B cell (primary cell): ENCODE measurements at regions not wholly inside any gene's neighbourhood (a gene's known extent, or its start where the extent isn't known, plus 50 kb on each side); places are given as distances from the start of the nearest gene placed in this dataset.

Experiments
- ATAC-seq: fragments of 200-7000 bp; cut with Tn5 transposase; one replicate; pipeline ENCODE4 v1.10.0; 2021; ENCODE audit warnings: low read depth, mild to moderate bottlenecking, moderate number of reproducible peaks, moderate library complexity
- CTCF ChIA-PET: fragments of 350-600 bp; sonication (Branson Sonifier 250); formaldehyde crosslinking; loops from one replicate; lab custom pipeline; 2021; ENCODE audit warnings: antibody characterized with exemption, inconsistent platforms; lab: Charles Lee
- POLR2A ChIA-PET: fragments of 350-600 bp; sonication (Branson Sonifier 250); formaldehyde crosslinking; loops from one replicate; lab custom pipeline; 2021; ENCODE audit warnings: antibody characterized with exemption; lab: Charles Lee
- DNase-seq: peaks from one replicate; pipeline ENCODE4 v3.0.0; 2013
- H2AFZ ChIP-seq: 2 replicates; pipeline ENCODE4 v1.6.1; 2012; ENCODE audit warnings: mild to moderate bottlenecking, low read depth, low read length; ENCODE audit not compliant: insufficient read depth, poor library complexity, severe bottlenecking
- H3K27ac ChIP-seq, 2 donors: 1 replicate in 1 of 2; 2 replicates in 1 of 2; pipeline ENCODE4 v1.5.1; 2012 to 2013; ENCODE audit warnings: low read length in 2 of 2, mild to moderate bottlenecking in 2 of 2, moderate library complexity in 1 of 2
- H3K27me3 ChIP-seq, 4 experiments: fragments of 200-600 bp in 1 of 4; sonication (generic) in 1 of 4; replicated peaks in 1 of 4; 1 replicate in 2 of 4; 2 replicates in 2 of 4; pipeline versions ENCODE4 v1.6.1 to v1.7.0; 2013 to 2016; ENCODE audit warnings: low read length in 3 of 4, mild to moderate bottlenecking in 2 of 4, mixed read lengths in 1 of 4, moderate library complexity in 1 of 4; ENCODE audit not compliant: insufficient read depth in 4 of 4, control insufficient read depth in 3 of 4; ENCODE audit errors: control extremely low read depth in 1 of 4
- H3K36me3 ChIP-seq, 2 experiments: replicated peaks in 1 of 2; 1 replicate in 1 of 2; 2 replicates in 1 of 2; pipeline versions ENCODE4 v1.6.1 to v1.7.1; 2013; ENCODE audit warnings: low read length in 1 of 2; ENCODE audit not compliant: insufficient read depth in 2 of 2, control insufficient read depth in 1 of 2; ENCODE audit errors: control extremely low read depth in 1 of 2, extremely low read depth in 1 of 2
- H3K4me1 ChIP-seq, 2 donors: fragments of 200-600 bp in 1 of 2; sonication (generic) in 1 of 2; 1 replicate in 1 of 2; 2 replicates in 1 of 2; pipeline versions ENCODE4 v1.5.1 to v1.6.1; 2013 to 2017; ENCODE audit warnings: low read length in 2 of 2; ENCODE audit not compliant: control insufficient read depth in 2 of 2, insufficient read depth in 2 of 2
- H3K4me2 ChIP-seq: replicated peaks from 2 replicates; pipeline ENCODE3; 2012; ENCODE audit warnings: mild to moderate bottlenecking, low read depth, low read length; ENCODE audit not compliant: poor library complexity, severe bottlenecking
- H3K4me3 ChIP-seq, 5 experiments: fragments of 200-600 bp in 1 of 5; sonication (generic) in 1 of 5; 1 replicate in 3 of 5; 2 replicates in 2 of 5; pipeline versions ENCODE4 v1.5.1 to v1.7.0; 2011 to 2016; ENCODE audit warnings: low read length in 4 of 5, mild to moderate bottlenecking in 4 of 5, low read depth in 2 of 5, control low read depth in 1 of 5, moderate library complexity in 1 of 5; ENCODE audit not compliant: insufficient read depth in 1 of 5; ENCODE audit errors: control extremely low read depth in 1 of 5, extremely low read depth in 1 of 5
- H3K79me2 ChIP-seq: fragments of 200-600 bp; sonication (generic); one replicate; pipeline ENCODE4 v1.6.0; 2016; ENCODE audit warnings: low read length; ENCODE audit not compliant: control insufficient read depth, insufficient read depth
- H3K9ac ChIP-seq: fragments of 200-600 bp; sonication (generic); 2 replicates; pipeline ENCODE4 v1.6.1; 2017; ENCODE audit warnings: mild to moderate bottlenecking, low read length, moderate library complexity
- H3K9me3 ChIP-seq, 3 donors: one replicate each; pipeline versions ENCODE4 v1.6.1 to v1.7.1; 2013; ENCODE audit warnings: low read length in 2 of 3; ENCODE audit not compliant: control insufficient read depth in 2 of 3, insufficient read depth in 1 of 3; ENCODE audit errors: control extremely low read depth in 1 of 3
- H4K20me1 ChIP-seq: 2 replicates; pipeline ENCODE4 v1.6.0; 2012; ENCODE audit warnings: mild to moderate bottlenecking, low read length; ENCODE audit not compliant: insufficient read depth, control insufficient read depth, poor library complexity, severe bottlenecking
- H3K27ac Mint-ChIP-seq: one replicate; pipeline ENCODE4 v1.8.0; 2021; ENCODE audit warnings: mixed read lengths
- H3K27me3 Mint-ChIP-seq: one replicate; pipeline ENCODE4 v1.8.0; 2021; ENCODE audit warnings: mixed read lengths
- H3K4me1 Mint-ChIP-seq: one replicate; pipeline ENCODE4 v1.8.0; 2021; ENCODE audit warnings: mixed read lengths
- H3K4me3 Mint-ChIP-seq: one replicate; pipeline ENCODE4 v1.8.0; 2021; ENCODE audit warnings: mixed read lengths
- H3K9me3 Mint-ChIP-seq: one replicate; pipeline ENCODE4 v1.8.0; 2022; ENCODE audit warnings: mixed read lengths; ENCODE audit not compliant: insufficient read depth
- CTCF ChIP-seq: fragments of 200-600 bp; IDR thresholded peaks from one replicate; pipeline ENCODE4 v1.8.0; 2022; ENCODE audit warnings: antibody characterized with exemption, mild to moderate bottlenecking
- EZH2 ChIP-seq: IDR thresholded peaks from 2 replicates; pipeline ENCODE4 v1.6.1; 2012; ENCODE audit warnings: borderline replicate concordance, low read depth, mild to moderate bottlenecking, moderate library complexity, low read length; ENCODE audit not compliant: insufficient read depth, poor library complexity, severe bottlenecking
- WGBS: methylation state at CpG from one replicate; pipeline ENCODE4 v1.1.5; 2013; ENCODE audit warnings: missing lambda C conversion rate; ENCODE audit not compliant: insufficient coverage; 5-methylcytosine and 5-hydroxymethylcytosine counted together
- intact Hi-C: fragments of 100-400 bp; cut with micrococcal nuclease; formaldehyde crosslinking; loops from one replicate; pipeline ENCODE4 v1.10.0; 2022

- Histone ChIP-seq H3K4me3 (no peak overlapping the region), H2AFZ (no peak overlapping the region), H3K27ac (no peak overlapping the region), H3K9ac (no peak overlapping the region), H3K27me3 (no peaks in the 10 kb centered on the region), H3K36me3 (no peaks in the 10 kb centered on the region), H3K79me2 (no peaks in the 10 kb centered on the region), H3K9me3 (no peaks in the 10 kb centered on the region), H4K20me1 (no peaks in the 10 kb centered on the region), H3K4me1 (no peaks in the 10 kb centered on the region), H3K4me2 (no peak overlapping the region)
- intact Hi-C loops = no loop called here
- TF ChIP-seq CTCF = no peak
- ATAC-seq (no peak), DNase-seq (no peak)
- POLR2A ChIA-PET = no interaction called here
- no peak overlapping the region for H3K27ac Mint-ChIP-seq
- H3K9me3 Mint-ChIP-seq = no peaks in the 10 kb centered on the region
- no peaks in the 10 kb centered on the region for H3K27me3 Mint-ChIP-seq
- CTCF ChIA-PET = no interaction called here
- H3K4me3 Mint-ChIP-seq = no peak overlapping the region
- WGBS = no CpG with 5 or more reads among the region's 3 CpGs
- H3K4me1 Mint-ChIP-seq = no peaks in the 10 kb centered on the region
These were observed 978.1 kb downstream of the GALC start for GRCh38 chr14:87014856-87015255.

- no peaks in the 10 kb centered on the region for H3K36me3 ChIP-seq
- POLR2A ChIA-PET = no interaction called here
- H3K4me3 ChIP-seq = no peak overlapping the region
- no peak overlapping the region for H3K27ac ChIP-seq
- H3K27ac Mint-ChIP-seq = no peak overlapping the region
- H3K9me3 ChIP-seq = no peaks in the 10 kb centered on the region
- no peak overlapping the region for H3K4me3 Mint-ChIP-seq
- CTCF ChIA-PET = no interaction called here
- ATAC-seq (no peak), DNase-seq (no peak)
- WGBS = 100% methylated on average over 1 of the region's 2 CpGs
- intact Hi-C loops = no loop called here
- no peaks in the 10 kb centered on the region for H3K27me3 ChIP-seq
- no peak overlapping the region for H3K4me2 ChIP-seq
- no peak overlapping the region for H2AFZ ChIP-seq
- TF ChIP-seq EZH2 = no peak
- no peak for TF ChIP-seq CTCF
- H3K27me3 Mint-ChIP-seq = no peaks in the 10 kb centered on the region
- no peak overlapping the region for H3K9ac ChIP-seq
- H4K20me1 ChIP-seq = no peaks in the 10 kb centered on the region
- no peaks in the 10 kb centered on the region for H3K4me1 Mint-ChIP-seq
- H3K79me2 ChIP-seq = no peaks in the 10 kb centered on the region
- H3K9me3 Mint-ChIP-seq = no peaks in the 10 kb centered on the region
- no peaks in the 10 kb centered on the region for H3K4me1 ChIP-seq
These were observed 979.4 kb downstream of the GALC start for GRCh38 chr14:87013583-87013982.
